ENCODE measurements at regions not wholly inside any gene's neighbourhood (a gene's known extent, or its start where the extent isn't known, plus 50 kb on each side); places are given as distances from the start of the nearest gene placed in this dataset.
"Not testable (repeated sequence)": the region's sequence is repeated elsewhere in the genome, so short reads cannot be mapped to it uniquely, and the experiment has no call there.

DNA sequence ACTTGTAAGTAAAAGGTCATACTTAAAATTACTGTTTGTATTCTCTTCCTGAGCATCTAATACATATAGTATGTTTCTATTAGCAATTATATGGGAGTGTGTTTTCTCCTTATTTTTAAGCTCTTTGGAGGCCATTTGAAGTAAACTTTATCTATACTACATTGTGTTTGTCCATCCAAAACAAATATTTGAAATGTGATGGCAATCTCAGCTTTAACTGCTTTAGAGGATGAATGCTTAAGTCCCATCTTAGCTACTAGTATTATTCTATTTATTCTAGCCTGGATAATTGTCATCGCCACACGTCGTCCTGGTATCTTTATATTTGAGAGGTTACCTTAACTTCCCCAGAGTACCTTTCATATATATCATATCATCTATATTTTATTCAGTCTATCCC lies 335.8 kb downstream of the NAF1 start:
- Mint-ChIP-seq H3K27ac (no peak overlapping the region), H3K27me3 (no peaks in the 10 kb centered on the region), H3K36me3 (no peaks in the 10 kb centered on the region), H3K9me3 (peaks cover 0 to 5% (median 0%) of the 10 kb centered on the region in 8 donors), H3K4me3 (no peak overlapping the region), H3K4me1 (no peaks in the 10 kb centered on the region)
- Histone ChIP-seq H3K9me3 (ENCODE audit: control insufficient read depth in 1 of 2, low read length in 2 of 2) (no peaks in the 10 kb centered on the region), H3K27ac (ENCODE audit: low read depth, low read length) (no peak overlapping the region), H3K4me1 (ENCODE audit: insufficient read depth, low read length) (no peaks in the 10 kb centered on the region), H3K4me3 (ENCODE audit: low read length in 2 of 2) (no peak overlapping the region), H3K27me3 (ENCODE audit: insufficient read depth, low read length) (no peaks in the 10 kb centered on the region), H3K36me3 (ENCODE audit: insufficient read depth, low read length) (no peaks in the 10 kb centered on the region)
- ChIA-PET CTCF (ENCODE audit: partially characterized antibody) (no interaction called here), POLR2A (ENCODE audit: partially characterized antibody) (no interaction called here)
- no peak for DNase-seq
- intact Hi-C loops (cut with micrococcal nuclease): no loop called here

- intact Hi-C loops (cut with micrococcal nuclease); H3K27me3 ChIP-seq (ENCODE audit: insufficient read depth, low read length); H3K4me1 ChIP-seq (ENCODE audit: insufficient read depth, low read length); H3K4me3 ChIP-seq (ENCODE audit: low read length in 2 of 2); CTCF ChIA-PET (ENCODE audit: partially characterized antibody); H3K27me3 Mint-ChIP-seq; POLR2A ChIA-PET (ENCODE audit: partially characterized antibody); H3K36me3 ChIP-seq (ENCODE audit: insufficient read depth, low read length); H3K4me1 Mint-ChIP-seq; H3K36me3 Mint-ChIP-seq; H3K4me3 Mint-ChIP-seq; H3K9me3 ChIP-seq (ENCODE audit: control insufficient read depth in 1 of 2, low read length in 2 of 2); H3K27ac ChIP-seq (ENCODE audit: low read depth, low read length); DNase-seq: not testable (repeated sequence)
- H3K9me3 Mint-ChIP-seq: peaks cover 0 to 31% (median 22%) of the 10 kb centered on the region in 8 donors
- H3K27ac Mint-ChIP-seq: peak overlapping the region in 1 of 7 donors; percentile 37
These were observed 349.3 kb downstream of the NAF1 start for GRCh38 chr4:162817374-162817773.

DNA sequence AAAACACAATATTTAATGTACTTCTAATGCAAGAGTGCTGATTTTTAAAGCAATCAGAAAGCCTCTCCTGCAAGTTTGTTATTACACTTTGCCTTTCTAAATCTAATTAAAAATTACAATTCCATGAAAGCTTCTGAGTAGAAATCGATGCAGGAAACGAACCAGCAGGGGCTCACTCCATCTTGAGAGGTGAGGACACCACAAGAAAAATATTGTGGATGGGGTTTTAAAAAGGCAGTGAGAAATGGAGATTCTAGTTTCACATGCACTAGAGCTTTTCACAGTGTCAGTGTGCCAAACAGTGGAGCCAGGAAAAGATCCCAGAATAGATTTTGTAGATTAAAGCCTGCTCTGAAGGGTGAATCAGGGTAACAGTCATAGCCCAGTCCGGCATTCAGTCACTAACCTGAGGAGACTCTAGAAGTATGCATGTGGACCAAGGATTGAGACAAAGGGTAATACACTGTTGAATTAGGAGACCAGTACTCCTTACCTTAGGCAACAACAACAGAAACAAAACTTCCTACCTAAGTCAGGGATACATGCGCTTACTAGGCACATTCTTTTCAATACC lies 362.3 kb downstream of the NAF1 start:
- no peaks in the 10 kb centered on the region for H3K36me3 ChIP-seq (ENCODE audit: insufficient read depth, low read length)
- H3K4me1 ChIP-seq (ENCODE audit: insufficient read depth, low read length): no peaks in the 10 kb centered on the region
- no peaks in the 10 kb centered on the region for H3K4me1 Mint-ChIP-seq
- intact Hi-C loops (cut with micrococcal nuclease): no loop called here
- ChIA-PET POLR2A (ENCODE audit: partially characterized antibody) (no interaction called here), CTCF (ENCODE audit: partially characterized antibody) (no interaction called here)
- no peak overlapping the region for H3K4me3 Mint-ChIP-seq
- no peaks in the 10 kb centered on the region for H3K27me3 ChIP-seq (ENCODE audit: insufficient read depth, low read length)
- no peaks in the 10 kb centered on the region for H3K36me3 Mint-ChIP-seq
- H3K27ac Mint-ChIP-seq: no peak overlapping the region
- no peak for DNase-seq
- H3K9me3 Mint-ChIP-seq: peaks cover 0 to 7% (median 4%) of the 10 kb centered on the region in 8 donors
- no peak overlapping the region for H3K4me3 ChIP-seq (ENCODE audit: low read length in 2 of 2)
- no peak overlapping the region for H3K27ac ChIP-seq (ENCODE audit: low read depth, low read length)
- no peaks in the 10 kb centered on the region for H3K9me3 ChIP-seq (ENCODE audit: control insufficient read depth in 1 of 2, low read length in 2 of 2)
- no peaks in the 10 kb centered on the region for H3K27me3 Mint-ChIP-seq

- intact Hi-C loops (cut with micrococcal nuclease): no loop called here
- DNase-seq: no peak
- ChIA-PET POLR2A (ENCODE audit: partially characterized antibody) (no interaction called here), CTCF (ENCODE audit: partially characterized antibody) (no interaction called here)
- H3K27ac Mint-ChIP-seq: no peak overlapping the region
- Histone ChIP-seq H3K9me3 (ENCODE audit: control insufficient read depth in 1 of 2, low read length in 2 of 2) (no peaks in the 10 kb centered on the region), H3K27me3 (ENCODE audit: insufficient read depth, low read length) (no peaks in the 10 kb centered on the region), H3K4me3 (ENCODE audit: low read length in 2 of 2) (no peak overlapping the region), H3K27ac (ENCODE audit: low read depth, low read length) (no peak overlapping the region), H3K36me3 (ENCODE audit: insufficient read depth, low read length) (no peaks in the 10 kb centered on the region), H3K4me1 (ENCODE audit: insufficient read depth, low read length) (no peaks in the 10 kb centered on the region)
- H3K4me1 Mint-ChIP-seq: no peaks in the 10 kb centered on the region
- no peak overlapping the region for H3K4me3 Mint-ChIP-seq
- H3K27me3 Mint-ChIP-seq: no peaks in the 10 kb centered on the region
- peaks cover 0 to 7% (median 4%) of the 10 kb centered on the region in 8 donors for H3K9me3 Mint-ChIP-seq
- H3K36me3 Mint-ChIP-seq: no peaks in the 10 kb centered on the region
These were observed 363.3 kb downstream of the NAF1 start for GRCh38 chr4:162803378-162803777.

GRCh38 chr4:162797108-162797507 lies 369.6 kb downstream of the NAF1 start:
- intact Hi-C loops (cut with micrococcal nuclease): no loop called here
- no peaks in the 10 kb centered on the region for H3K36me3 Mint-ChIP-seq

DNA sequence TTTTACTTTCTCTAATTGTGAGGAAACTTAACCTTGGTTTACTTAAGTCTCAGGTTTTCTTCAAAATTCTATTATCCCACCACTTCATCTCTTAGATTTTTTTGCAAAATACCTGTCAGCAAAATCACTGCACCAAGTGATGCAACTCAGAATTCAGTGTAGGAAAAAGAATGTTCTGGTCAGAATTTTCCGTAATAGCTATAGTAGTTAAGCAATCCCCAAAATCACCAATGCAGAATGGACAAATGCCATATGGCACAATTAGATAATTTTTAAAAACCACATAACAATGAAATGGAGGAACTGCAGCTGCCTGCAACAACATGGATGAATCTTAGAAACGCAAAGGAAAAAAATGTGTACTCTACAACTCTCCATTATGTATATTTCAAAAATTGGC lies 373.1 kb downstream of the NAF1 start:
- ChIA-PET CTCF (ENCODE audit: partially characterized antibody) (no interaction called here), POLR2A (ENCODE audit: partially characterized antibody) (no interaction called here)
- H3K27me3 Mint-ChIP-seq: no peaks in the 10 kb centered on the region
- Histone ChIP-seq H3K4me3 (ENCODE audit: low read length in 2 of 2) (no peak overlapping the region), H3K36me3 (ENCODE audit: insufficient read depth, low read length) (no peaks in the 10 kb centered on the region), H3K27ac (ENCODE audit: low read depth, low read length) (no peak overlapping the region), H3K9me3 (ENCODE audit: control insufficient read depth in 1 of 2, low read length in 2 of 2) (no peaks in the 10 kb centered on the region), H3K27me3 (ENCODE audit: insufficient read depth, low read length) (no peaks in the 10 kb centered on the region), H3K4me1 (ENCODE audit: insufficient read depth, low read length) (no peaks in the 10 kb centered on the region)
- H3K36me3 Mint-ChIP-seq: no peaks in the 10 kb centered on the region
- H3K9me3 Mint-ChIP-seq: peaks cover 0 to 3% (median 0%) of the 10 kb centered on the region in 8 donors
- H3K4me1 Mint-ChIP-seq: no peaks in the 10 kb centered on the region
- no peak overlapping the region for H3K4me3 Mint-ChIP-seq
- intact Hi-C loops (cut with micrococcal nuclease): no loop called here
- H3K27ac Mint-ChIP-seq: no peak overlapping the region
- DNase-seq: no peak

More at GRCh38 chr4:162797108-162797507, 369.6 kb downstream of the NAF1 start:
- CTCF ChIA-PET (ENCODE audit: partially characterized antibody): no interaction called here
- no peaks in the 10 kb centered on the region for H3K36me3 ChIP-seq (ENCODE audit: insufficient read depth, low read length)
- no peaks in the 10 kb centered on the region for H3K4me1 ChIP-seq (ENCODE audit: insufficient read depth, low read length)
- Mint-ChIP-seq H3K27me3 (no peaks in the 10 kb centered on the region), H3K4me1 (no peaks in the 10 kb centered on the region), H3K4me3 (no peak overlapping the region), H3K9me3 (peaks cover 0 to 6% (median 3%) of the 10 kb centered on the region in 8 donors), H3K27ac (no peak overlapping the region)
- no peak overlapping the region for H3K27ac ChIP-seq (ENCODE audit: low read depth, low read length)
- POLR2A ChIA-PET (ENCODE audit: partially characterized antibody): no interaction called here
- no peaks in the 10 kb centered on the region for H3K27me3 ChIP-seq (ENCODE audit: insufficient read depth, low read length)
- H3K9me3 ChIP-seq (ENCODE audit: control insufficient read depth in 1 of 2, low read length in 2 of 2): no peaks in the 10 kb centered on the region
- H3K4me3 ChIP-seq (ENCODE audit: low read length in 2 of 2): no peak overlapping the region
- DNase-seq: no peak

DNA sequence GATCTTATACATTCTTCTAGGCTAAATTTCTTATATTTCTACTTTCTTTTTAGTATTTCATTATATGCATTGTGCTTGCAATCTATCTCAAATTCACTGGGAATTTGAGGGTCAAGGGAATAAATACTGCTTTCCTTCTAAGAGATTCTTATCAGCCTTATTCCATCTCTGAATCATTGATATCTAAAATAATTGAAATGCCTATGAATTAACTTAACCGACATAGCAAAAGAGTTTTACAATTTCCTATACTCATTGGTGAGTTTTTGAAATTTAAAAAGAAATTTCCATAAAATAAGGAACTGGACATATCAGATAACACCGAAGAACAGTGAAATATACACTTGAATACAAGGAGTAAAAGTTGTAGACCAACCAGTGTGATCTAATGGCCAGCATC lies 373.7 kb downstream of the NAF1 start:
- Mint-ChIP-seq H3K27ac (no peak overlapping the region), H3K36me3 (no peaks in the 10 kb centered on the region)

DNA sequence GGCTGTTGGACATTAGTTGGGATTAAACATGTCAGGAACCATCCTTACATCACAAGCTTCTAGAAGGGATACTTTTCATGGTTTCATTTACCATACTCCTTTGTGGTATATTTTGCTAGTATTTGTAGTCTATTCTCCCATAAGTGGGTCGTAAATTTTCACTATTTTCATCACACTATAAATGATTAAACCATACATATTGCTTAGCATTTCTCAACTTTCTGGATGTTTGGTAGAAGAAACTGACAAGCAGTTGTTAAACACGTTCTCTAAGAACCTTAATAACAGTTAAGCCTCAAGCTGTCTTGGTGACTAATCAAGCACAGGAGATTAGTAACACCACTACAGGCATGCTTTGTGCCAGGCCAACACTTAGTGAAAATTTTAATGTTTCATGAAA lies 375.5 kb downstream of the NAF1 start:
- no peaks in the 10 kb centered on the region for H3K4me1 Mint-ChIP-seq
- POLR2A ChIA-PET (ENCODE audit: partially characterized antibody): no interaction called here
- CTCF ChIA-PET (ENCODE audit: partially characterized antibody): no interaction called here
- H3K27ac Mint-ChIP-seq: no peak overlapping the region
- Histone ChIP-seq H3K27ac (ENCODE audit: low read depth, low read length) (no peak overlapping the region), H3K36me3 (ENCODE audit: insufficient read depth, low read length) (no peaks in the 10 kb centered on the region), H3K4me3 (ENCODE audit: low read length in 2 of 2) (no peak overlapping the region), H3K4me1 (ENCODE audit: insufficient read depth, low read length) (no peaks in the 10 kb centered on the region), H3K9me3 (ENCODE audit: control insufficient read depth in 1 of 2, low read length in 2 of 2) (no peaks in the 10 kb centered on the region), H3K27me3 (ENCODE audit: insufficient read depth, low read length) (no peaks in the 10 kb centered on the region)
- no peaks in the 10 kb centered on the region for H3K36me3 Mint-ChIP-seq
- intact Hi-C loops (cut with micrococcal nuclease): no loop called here
- no peak for DNase-seq
- H3K27me3 Mint-ChIP-seq: no peaks in the 10 kb centered on the region
- H3K9me3 Mint-ChIP-seq: peaks cover 0 to 3% (median 0%) of the 10 kb centered on the region in 8 donors
- H3K4me3 Mint-ChIP-seq: no peak overlapping the region

More for the DNA sequence above, 373.7 kb downstream of the NAF1 start:
- intact Hi-C loops (cut with micrococcal nuclease): no loop called here
- ChIA-PET CTCF (ENCODE audit: partially characterized antibody) (no interaction called here), POLR2A (ENCODE audit: partially characterized antibody) (no interaction called here)
- Mint-ChIP-seq H3K27me3 (no peaks in the 10 kb centered on the region), H3K9me3 (peaks cover 0 to 3% (median 0%) of the 10 kb centered on the region in 8 donors), H3K4me1 (no peaks in the 10 kb centered on the region), H3K4me3 (no peak overlapping the region)
- H3K36me3 ChIP-seq (ENCODE audit: insufficient read depth, low read length): no peaks in the 10 kb centered on the region
- H3K4me3 ChIP-seq (ENCODE audit: low read length in 2 of 2): no peak overlapping the region
- H3K27me3 ChIP-seq (ENCODE audit: insufficient read depth, low read length): no peaks in the 10 kb centered on the region
- H3K27ac ChIP-seq (ENCODE audit: low read depth, low read length): no peak overlapping the region
- no peaks in the 10 kb centered on the region for H3K9me3 ChIP-seq (ENCODE audit: control insufficient read depth in 1 of 2, low read length in 2 of 2)
- H3K4me1 ChIP-seq (ENCODE audit: insufficient read depth, low read length): no peaks in the 10 kb centered on the region
- DNase-seq: no peak
